ENCODE measurements at regions not wholly inside any gene's neighbourhood (a gene's known extent, or its start where the extent isn't known, plus 50 kb on each side); places are given as distances from the start of the nearest gene placed in this dataset.

GRCh38 chr1:208314431-208314830, 70.2 kb upstream of the PLXNA2 start:
- Histone ChIP-seq H3K4me1 (ENCODE audit: control insufficient read depth, insufficient read depth, low read depth, low read length) (no peaks in the 10 kb centered on the region), H3K9ac (ENCODE audit: low read length) (no peak overlapping the region), H2BK12ac (ENCODE audit: low read length in 2 of 2) (no peak overlapping the region), H3K79me1 (replicated peaks; ENCODE audit: low read length, poor library complexity, severe bottlenecking) (no peaks in the 10 kb centered on the region), H3K36me3 (ENCODE audit: control insufficient read depth in 1 of 2, insufficient read depth in 2 of 2, low read depth in 1 of 2, low read length in 2 of 2) (no peaks in the 10 kb centered on the region), H2BK120ac (ENCODE audit: low read depth, low read length) (no peak overlapping the region), H3K18ac (ENCODE audit: low read depth in 1 of 2, low read length in 2 of 2) (no peak overlapping the region), H3K9me3 (ENCODE audit: control insufficient read depth, low read length) (no peaks in the 10 kb centered on the region), H3K4me2 (ENCODE audit: low read length, poor library complexity, severe bottlenecking) (no peak overlapping the region), H3K14ac (ENCODE audit: low read length in 2 of 2) (no peak overlapping the region), H4K91ac (ENCODE audit: low read length) (no peak overlapping the region), H2AK5ac (ENCODE audit: low read length, severe bottlenecking) (no peak overlapping the region), H2BK5ac (ENCODE audit: low read depth, low read length, poor library complexity, severe bottlenecking) (no peak overlapping the region), H4K8ac (ENCODE audit: low read length) (no peak overlapping the region), H3K23ac (ENCODE audit: low read length in 2 of 2) (no peak overlapping the region), H3K27ac (ENCODE audit: low read length, poor library complexity, severe bottlenecking) (no peak overlapping the region), H3K27me3 (ENCODE audit: control insufficient read depth in 1 of 2, insufficient read depth in 1 of 2, low read length in 2 of 2) (peaks cover 21 to 28% of the 10 kb centered on the region in 2 experiments), H3K4me3 (ENCODE audit: insufficient read depth in 1 of 2, low read depth in 1 of 2, low read length in 2 of 2) (no peak overlapping the region), H2AFZ (ENCODE audit: low read depth, low read length) (no peak overlapping the region), H2BK15ac (ENCODE audit: low read depth, poor library complexity, severe bottlenecking) (no peak overlapping the region), H3K4ac (ENCODE audit: low read depth in 1 of 2, low read length in 2 of 2) (no peak overlapping the region)
- 40% methylated on average over 1 of the region's 2 CpGs for WGBS
- no peak for DNase-seq

- no peak overlapping the region for H4K91ac ChIP-seq (ENCODE audit: low read length)
- no peak for DNase-seq
- no peaks in the 10 kb centered on the region for H3K4me1 ChIP-seq (ENCODE audit: control insufficient read depth, insufficient read depth, low read depth, low read length)
- H4K8ac ChIP-seq (ENCODE audit: low read length): no peak overlapping the region
- no peak overlapping the region for H3K4ac ChIP-seq (ENCODE audit: low read depth in 1 of 2, low read length in 2 of 2)
- H3K9me3 ChIP-seq (ENCODE audit: control insufficient read depth, low read length): no peaks in the 10 kb centered on the region
- no peak overlapping the region for H2AK5ac ChIP-seq (ENCODE audit: low read length, severe bottlenecking)
- H3K36me3 ChIP-seq (ENCODE audit: control insufficient read depth in 1 of 2, insufficient read depth in 2 of 2, low read depth in 1 of 2, low read length in 2 of 2): no peaks in the 10 kb centered on the region
- H3K79me1 ChIP-seq (replicated peaks; ENCODE audit: low read length, poor library complexity, severe bottlenecking): no peaks in the 10 kb centered on the region
- no peak overlapping the region for H3K9ac ChIP-seq (ENCODE audit: low read length)
- peaks cover 16 to 21% of the 10 kb centered on the region in 2 experiments for H3K27me3 ChIP-seq (ENCODE audit: control insufficient read depth in 1 of 2, insufficient read depth in 1 of 2, low read length in 2 of 2)
- H3K23ac ChIP-seq (ENCODE audit: low read length in 2 of 2): no peak overlapping the region
- no peak overlapping the region for H3K27ac ChIP-seq (ENCODE audit: low read length, poor library complexity, severe bottlenecking)
- H2BK5ac ChIP-seq (ENCODE audit: low read depth, low read length, poor library complexity, severe bottlenecking): no peak overlapping the region
- H3K4me3 ChIP-seq (ENCODE audit: insufficient read depth in 1 of 2, low read depth in 1 of 2, low read length in 2 of 2): no peak overlapping the region
- no peak overlapping the region for H3K4me2 ChIP-seq (ENCODE audit: low read length, poor library complexity, severe bottlenecking)
- H3K18ac ChIP-seq (ENCODE audit: low read depth in 1 of 2, low read length in 2 of 2): no peak overlapping the region
- no peak overlapping the region for H3K14ac ChIP-seq (ENCODE audit: low read length in 2 of 2)
- no peak overlapping the region for H2BK120ac ChIP-seq (ENCODE audit: low read depth, low read length)
- no peak overlapping the region for H2BK15ac ChIP-seq (ENCODE audit: low read depth, poor library complexity, severe bottlenecking)
- H2BK12ac ChIP-seq (ENCODE audit: low read length in 2 of 2): no peak overlapping the region
- 75% methylated on average over 1 of the region's 2 CpGs for WGBS
- H2AFZ ChIP-seq (ENCODE audit: low read depth, low read length): no peak overlapping the region
Measured at GRCh38 chr1:208318150-208318734, 74.1 kb upstream of the PLXNA2 start.

- no peak overlapping the region for H2AFZ ChIP-seq (ENCODE audit: low read depth, low read length)
- H3K4me3 ChIP-seq (ENCODE audit: insufficient read depth in 1 of 2, low read depth in 1 of 2, low read length in 2 of 2): no peak overlapping the region
- H3K4me2 ChIP-seq (ENCODE audit: low read length, poor library complexity, severe bottlenecking): no peak overlapping the region
- H2BK12ac ChIP-seq (ENCODE audit: low read length in 2 of 2): no peak overlapping the region
- no peak overlapping the region for H2BK5ac ChIP-seq (ENCODE audit: low read depth, low read length, poor library complexity, severe bottlenecking)
- 39% methylated on average over 7 of the region's 7 CpGs for WGBS
- no peak for DNase-seq
- no peak overlapping the region for H3K27ac ChIP-seq (ENCODE audit: low read length, poor library complexity, severe bottlenecking)
- H3K4ac ChIP-seq (ENCODE audit: low read depth in 1 of 2, low read length in 2 of 2): no peak overlapping the region
- H3K79me1 ChIP-seq (replicated peaks; ENCODE audit: low read length, poor library complexity, severe bottlenecking): no peaks in the 10 kb centered on the region
- no peaks in the 10 kb centered on the region for H3K9me3 ChIP-seq (ENCODE audit: control insufficient read depth, low read length)
- no peaks in the 10 kb centered on the region for H3K4me1 ChIP-seq (ENCODE audit: control insufficient read depth, insufficient read depth, low read depth, low read length)
- no peak overlapping the region for H3K14ac ChIP-seq (ENCODE audit: low read length in 2 of 2)
- no peak overlapping the region for H2BK120ac ChIP-seq (ENCODE audit: low read depth, low read length)
- no peak overlapping the region for H3K23ac ChIP-seq (ENCODE audit: low read length in 2 of 2)
- no peak overlapping the region for H3K9ac ChIP-seq (ENCODE audit: low read length)
- H4K91ac ChIP-seq (ENCODE audit: low read length): no peak overlapping the region
- no peaks in the 10 kb centered on the region for H3K36me3 ChIP-seq (ENCODE audit: control insufficient read depth in 1 of 2, insufficient read depth in 2 of 2, low read depth in 1 of 2, low read length in 2 of 2)
- no peak overlapping the region for H2AK5ac ChIP-seq (ENCODE audit: low read length, severe bottlenecking)
- peaks cover 0 to 8% of the 10 kb centered on the region in 2 experiments for H3K27me3 ChIP-seq (ENCODE audit: control insufficient read depth in 1 of 2, insufficient read depth in 1 of 2, low read length in 2 of 2)
- no peak overlapping the region for H4K8ac ChIP-seq (ENCODE audit: low read length)
- H3K18ac ChIP-seq (ENCODE audit: low read depth in 1 of 2, low read length in 2 of 2): no peak overlapping the region
- no peak overlapping the region for H2BK15ac ChIP-seq (ENCODE audit: low read depth, poor library complexity, severe bottlenecking)
Measured at GRCh38 chr1:208324005-208324404, 79.8 kb upstream of the PLXNA2 start.

GRCh38 chr1:208326033-208326432, 81.8 kb upstream of the PLXNA2 start:
- no peaks in the 10 kb centered on the region for H3K4me1 ChIP-seq (ENCODE audit: control insufficient read depth, insufficient read depth, low read depth, low read length)
- no peak overlapping the region for H4K91ac ChIP-seq (ENCODE audit: low read length)
- H2BK12ac ChIP-seq (ENCODE audit: low read length in 2 of 2): no peak overlapping the region
- H3K9me3 ChIP-seq (ENCODE audit: control insufficient read depth, low read length): no peaks in the 10 kb centered on the region
- no peak overlapping the region for H3K23ac ChIP-seq (ENCODE audit: low read length in 2 of 2)
- no peak overlapping the region for H3K27ac ChIP-seq (ENCODE audit: low read length, poor library complexity, severe bottlenecking)
- H3K4me2 ChIP-seq (ENCODE audit: low read length, poor library complexity, severe bottlenecking): no peak overlapping the region
- H3K4me3 ChIP-seq (ENCODE audit: insufficient read depth in 1 of 2, low read depth in 1 of 2, low read length in 2 of 2): no peak overlapping the region
- H3K14ac ChIP-seq (ENCODE audit: low read length in 2 of 2): no peak overlapping the region
- no peak overlapping the region for H2BK15ac ChIP-seq (ENCODE audit: low read depth, poor library complexity, severe bottlenecking)
- H2AFZ ChIP-seq (ENCODE audit: low read depth, low read length): no peak overlapping the region
- H3K79me1 ChIP-seq (replicated peaks; ENCODE audit: low read length, poor library complexity, severe bottlenecking): no peaks in the 10 kb centered on the region
- no peak overlapping the region for H2AK5ac ChIP-seq (ENCODE audit: low read length, severe bottlenecking)
- H2BK5ac ChIP-seq (ENCODE audit: low read depth, low read length, poor library complexity, severe bottlenecking): no peak overlapping the region
- 57% methylated on average over 1 of the region's 1 CpG for WGBS
- no peak overlapping the region for H3K18ac ChIP-seq (ENCODE audit: low read depth in 1 of 2, low read length in 2 of 2)
- H3K27me3 ChIP-seq (ENCODE audit: control insufficient read depth in 1 of 2, insufficient read depth in 1 of 2, low read length in 2 of 2): peaks cover 0 to 8% of the 10 kb centered on the region in 2 experiments
- H3K4ac ChIP-seq (ENCODE audit: low read depth in 1 of 2, low read length in 2 of 2): no peak overlapping the region
- no peaks in the 10 kb centered on the region for H3K36me3 ChIP-seq (ENCODE audit: control insufficient read depth in 1 of 2, insufficient read depth in 2 of 2, low read depth in 1 of 2, low read length in 2 of 2)
- no peak for DNase-seq
- no peak overlapping the region for H4K8ac ChIP-seq (ENCODE audit: low read length)
- H2BK120ac ChIP-seq (ENCODE audit: low read depth, low read length): no peak overlapping the region
- H3K9ac ChIP-seq (ENCODE audit: low read length): no peak overlapping the region

Data from mesenchymal stem cell (in vitro differentiated cells and primary cell).